ENCODE measurements at regions not wholly inside any gene's neighbourhood (a gene's known extent, or its start where the extent isn't known, plus 50 kb on each side); places are given as distances from the start of the nearest gene placed in this dataset.

DNA sequence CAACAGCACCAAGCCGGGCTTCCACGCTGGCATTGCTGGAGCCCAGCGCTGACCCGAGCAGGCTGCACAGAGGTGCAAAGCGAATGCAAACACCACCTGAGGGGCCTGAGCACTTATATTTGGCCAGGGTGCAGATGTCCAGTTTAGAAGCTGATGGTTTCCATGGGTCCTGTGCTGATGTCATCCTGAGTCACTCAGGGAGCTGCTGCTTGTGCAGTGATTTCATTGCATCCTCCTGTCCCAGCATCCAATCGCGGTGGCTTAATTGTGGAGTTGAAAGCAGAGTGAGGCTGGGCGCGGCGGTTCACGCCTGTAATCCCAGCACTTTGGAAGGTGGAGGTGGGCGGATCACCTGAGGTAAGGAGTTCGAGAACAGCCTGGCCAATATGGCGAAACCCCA, 410.2 kb upstream of the KLF6 start:
- TF ChIP-seq, protein P1, sequence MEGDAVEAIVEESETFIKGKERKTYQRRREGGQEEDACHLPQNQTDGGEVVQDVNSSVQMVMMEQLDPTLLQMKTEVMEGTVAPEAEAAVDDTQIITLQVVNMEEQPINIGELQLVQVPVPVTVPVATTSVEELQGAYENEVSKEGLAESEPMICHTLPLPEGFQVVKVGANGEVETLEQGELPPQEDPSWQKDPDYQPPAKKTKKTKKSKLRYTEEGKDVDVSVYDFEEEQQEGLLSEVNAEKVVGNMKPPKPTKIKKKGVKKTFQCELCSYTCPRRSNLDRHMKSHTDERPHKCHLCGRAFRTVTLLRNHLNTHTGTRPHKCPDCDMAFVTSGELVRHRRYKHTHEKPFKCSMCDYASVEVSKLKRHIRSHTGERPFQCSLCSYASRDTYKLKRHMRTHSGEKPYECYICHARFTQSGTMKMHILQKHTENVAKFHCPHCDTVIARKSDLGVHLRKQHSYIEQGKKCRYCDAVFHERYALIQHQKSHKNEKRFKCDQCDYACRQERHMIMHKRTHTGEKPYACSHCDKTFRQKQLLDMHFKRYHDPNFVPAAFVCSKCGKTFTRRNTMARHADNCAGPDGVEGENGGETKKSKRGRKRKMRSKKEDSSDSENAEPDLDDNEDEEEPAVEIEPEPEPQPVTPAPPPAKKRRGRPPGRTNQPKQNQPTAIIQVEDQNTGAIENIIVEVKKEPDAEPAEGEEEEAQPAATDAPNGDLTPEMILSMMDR (IDR thresholded peaks at IDR 0.05) = no peak
- no peak for TF ChIP-seq POLR2A (IDR thresholded peaks at IDR 0.05)
